H9 (cell line): ENCODE measurements at regions not wholly inside any gene's neighbourhood (a gene's known extent, or its start where the extent isn't known, plus 50 kb on each side); places are given as distances from the start of the nearest gene placed in this dataset.

ENCODE experiments used
- DNase-seq: peaks from one replicate; pipeline ENCODE4 v3.0.0-alpha.2; 2017
- H2AFZ ChIP-seq: one replicate; pipeline ENCODE4 v1.6.1; 2013; ENCODE audit warnings: mild to moderate bottlenecking, low read length, control low read depth, moderate library complexity
- H2AK5ac ChIP-seq: 2 replicates; pipeline ENCODE4 v1.6.1; 2013; ENCODE audit warnings: low read length, control low read depth, mixed read lengths; ENCODE audit not compliant: insufficient read length
- H2BK120ac ChIP-seq: one replicate; pipeline ENCODE4 v1.6.1; 2013; ENCODE audit warnings: low read depth, mild to moderate bottlenecking, low read length, control low read depth, inconsistent platforms; ENCODE audit not compliant: poor library complexity, severe bottlenecking
- H2BK12ac ChIP-seq: 2 replicates; pipeline ENCODE4 v1.6.1; 2013; ENCODE audit warnings: low read length, control low read depth, mixed read lengths, low read depth; ENCODE audit not compliant: insufficient read length
- H2BK15ac ChIP-seq: 2 replicates; pipeline ENCODE4 v1.6.1; 2013; ENCODE audit warnings: low read depth, low read length, control low read depth
- H2BK20ac ChIP-seq: one replicate; pipeline ENCODE4 v1.6.1; 2013; ENCODE audit warnings: low read depth, mild to moderate bottlenecking, low read length, control low read depth, inconsistent platforms; ENCODE audit not compliant: poor library complexity, severe bottlenecking
- H2BK5ac ChIP-seq: 2 replicates; pipeline ENCODE4 v1.6.1; 2013; ENCODE audit warnings: low read length, control low read depth, mixed read lengths; ENCODE audit not compliant: insufficient read length
- H3K14ac ChIP-seq: 2 replicates; pipeline ENCODE4 v1.6.1; 2013; ENCODE audit warnings: low read length, control low read depth; ENCODE audit not compliant: insufficient read depth
- H3K18ac ChIP-seq: 2 replicates; pipeline ENCODE4 v1.6.1; 2013; ENCODE audit warnings: low read depth, mild to moderate bottlenecking, mixed read lengths, low read length, control low read depth; ENCODE audit not compliant: insufficient read length
- H3K23ac ChIP-seq: 2 replicates; pipeline ENCODE4 v1.6.1; 2013; ENCODE audit warnings: low read length, control low read depth, mixed read lengths, low read depth; ENCODE audit not compliant: insufficient read length
- H3K23me2 ChIP-seq: 2 replicates; pipeline ENCODE4 v1.6.1; 2013; ENCODE audit warnings: low read depth, mild to moderate bottlenecking, mixed read lengths, low read length, control low read depth; ENCODE audit not compliant: insufficient read length, poor library complexity, severe bottlenecking
- H3K27ac ChIP-seq: 2 replicates; pipeline ENCODE4 v1.5.1; 2013; ENCODE audit warnings: low read length, control low read depth, mixed read lengths, low read depth; ENCODE audit not compliant: insufficient read length
- H3K27me3 ChIP-seq: 2 replicates; pipeline ENCODE4 v1.6.1; 2013; ENCODE audit warnings: low read length, control low read depth, inconsistent platforms; ENCODE audit not compliant: insufficient read depth
- H3K4ac ChIP-seq: 2 replicates; pipeline ENCODE4 v1.6.1; 2013; ENCODE audit warnings: low read depth, mild to moderate bottlenecking, control low read depth, inconsistent platforms, low read length, moderate library complexity
- H3K4me1 ChIP-seq: 2 replicates; pipeline ENCODE4 v1.6.1; 2013; ENCODE audit warnings: low read length, control low read depth, inconsistent platforms; ENCODE audit not compliant: insufficient read depth
- H3K4me2 ChIP-seq: 2 replicates; pipeline ENCODE4 v1.6.1; 2013; ENCODE audit warnings: low read length, control low read depth, mixed read lengths; ENCODE audit not compliant: insufficient read length, insufficient read depth
- H3K56ac ChIP-seq: 2 replicates; pipeline ENCODE4 v1.6.1; 2013; ENCODE audit warnings: low read depth, mild to moderate bottlenecking, mixed read lengths, low read length, control low read depth; ENCODE audit not compliant: insufficient read length
- H3K79me1 ChIP-seq: 2 replicates; pipeline ENCODE4 v1.6.1; 2013; ENCODE audit warnings: low read depth, mild to moderate bottlenecking, moderate library complexity, low read length, control low read depth, inconsistent platforms; ENCODE audit not compliant: insufficient read depth, poor library complexity, severe bottlenecking
- H3K79me2 ChIP-seq: 2 replicates; pipeline ENCODE4 v1.6.1; 2013; ENCODE audit warnings: low read length, control low read depth, inconsistent platforms; ENCODE audit not compliant: insufficient read depth
- H3K9ac ChIP-seq: 2 replicates; pipeline ENCODE4 v1.6.1; 2013; ENCODE audit warnings: low read length, control low read depth, mixed read lengths; ENCODE audit not compliant: insufficient read length; ENCODE audit errors: extremely low read depth
- H3K9me3 ChIP-seq: one replicate; pipeline ENCODE4 v1.6.1; 2013; ENCODE audit warnings: low read depth, low read length, inconsistent platforms; ENCODE audit not compliant: control insufficient read depth
- H3T11ph ChIP-seq: one replicate; pipeline ENCODE4 v1.6.1; 2013; ENCODE audit warnings: mild to moderate bottlenecking, low read length, control low read depth, inconsistent platforms
- H4K20me1 ChIP-seq: one replicate; pipeline ENCODE4 v1.6.1; 2013; ENCODE audit not compliant: control insufficient read depth, insufficient read length, insufficient read depth
- H4K5ac ChIP-seq: 2 replicates; pipeline ENCODE4 v1.6.1; 2013; ENCODE audit warnings: low read depth, mild to moderate bottlenecking, mixed read lengths, low read length, control low read depth; ENCODE audit not compliant: insufficient read length
- H4K8ac ChIP-seq: replicated peaks from 2 replicates; pipeline ENCODE4 v1.6.1; 2013; ENCODE audit warnings: low read length, control low read depth, mixed read lengths, low read depth; ENCODE audit not compliant: insufficient read length
- H4K91ac ChIP-seq: 2 replicates; pipeline ENCODE4 v1.6.1; 2013; ENCODE audit warnings: low read depth, mild to moderate bottlenecking, moderate library complexity, mixed read lengths, low read length, control low read depth; ENCODE audit not compliant: insufficient read length
- H3K27ac Mint-ChIP-seq, 3 experiments: 2 replicates in 2 of 3; 3 replicates in 1 of 3; pipeline ENCODE4 v1.8.0; 2020 to 2021; ENCODE audit warnings: mixed read lengths in 3 of 3, mild to moderate bottlenecking in 1 of 3, moderate library complexity in 1 of 3
- H3K27me3 Mint-ChIP-seq: 2 replicates; pipeline ENCODE4 v1.8.0; 2021; ENCODE audit warnings: low read depth, mild to moderate bottlenecking, moderate library complexity, mixed read lengths
- H3K36me3 Mint-ChIP-seq, 3 experiments: 2 replicates in 2 of 3; 3 replicates in 1 of 3; pipeline ENCODE4 v1.8.0; 2020 to 2021; ENCODE audit warnings: low read depth in 3 of 3, mixed read lengths in 3 of 3; ENCODE audit not compliant: insufficient read depth in 1 of 3
- H3K4me1 Mint-ChIP-seq, 2 experiments: 2 replicates each; pipeline ENCODE4 v1.8.0; 2020; ENCODE audit warnings: mixed read lengths in 2 of 2
- H3K4me3 Mint-ChIP-seq, 2 experiments: 2 replicates in 1 of 2; 3 replicates in 1 of 2; pipeline ENCODE4 v1.8.0; 2020 to 2021; ENCODE audit warnings: mild to moderate bottlenecking in 2 of 2, mixed read lengths in 2 of 2, moderate library complexity in 1 of 2
- H3K9me3 Mint-ChIP-seq, 2 experiments: 2 replicates in 1 of 2; 3 replicates in 1 of 2; pipeline ENCODE4 v1.8.0; 2020; ENCODE audit warnings: mild to moderate bottlenecking in 2 of 2, mixed read lengths in 2 of 2, moderate library complexity in 1 of 2
- WGBS: extraction: QIAGEN DNeasy Blood & Tissue Kit; methylation state at CpG from one replicate; pipeline ENCODE4 v1.1.7; 2013; ENCODE audit warnings: missing lambda C conversion rate, low lambda C conversion rate, mixed read lengths; ENCODE audit not compliant: insufficient read length; ENCODE audit errors: extremely low coverage; 5-methylcytosine and 5-hydroxymethylcytosine counted together
- TF ChIP-seq, protein P1 (sequence below): fragments of 200-600 bp; sonication (generic); conservative IDR thresholded peaks from 3 replicates; pipeline ENCODE4 v1.8.0; 2021; ENCODE audit warnings: antibody characterized with exemption, mild to moderate bottlenecking

- peaks cover 14% of the 10 kb centered on the region in 2 experiments for H3K4me1 Mint-ChIP-seq
- no peaks in the 10 kb centered on the region for H3K23me2 ChIP-seq
- no peak overlapping the region for H2AK5ac ChIP-seq
- no peaks in the 10 kb centered on the region; a peak in 1 of 5 replicates for H3K9me3 Mint-ChIP-seq
- no peak overlapping the region for H4K91ac ChIP-seq
- H3K27ac Mint-ChIP-seq: no peak overlapping the region
- no peak overlapping the region for H3K9ac ChIP-seq
- H3K9me3 ChIP-seq: no peaks in the 10 kb centered on the region
- no peak overlapping the region for H4K5ac ChIP-seq
- H3K4me3 Mint-ChIP-seq: no peak overlapping the region
- H3K27ac ChIP-seq: no peak overlapping the region
- no peak overlapping the region for H4K8ac ChIP-seq
- no CpG with 5 or more reads among the region's 3 CpGs for WGBS
- no peaks in the 10 kb centered on the region for H3K27me3 Mint-ChIP-seq
- H2AFZ ChIP-seq: no peak overlapping the region
- no peak overlapping the region for H2BK5ac ChIP-seq
- H4K20me1 ChIP-seq: no peaks in the 10 kb centered on the region
- H3K14ac ChIP-seq: no peak overlapping the region
- H2BK12ac ChIP-seq: no peak overlapping the region
- H3K36me3 Mint-ChIP-seq: no peaks in the 10 kb centered on the region; a peak in 1 of 7 replicates
- H3K27me3 ChIP-seq: no peaks in the 10 kb centered on the region
- H3K56ac ChIP-seq: no peak overlapping the region
- no peak overlapping the region for H3K18ac ChIP-seq
- no peak overlapping the region for H2BK15ac ChIP-seq
- H2BK120ac ChIP-seq: no peak overlapping the region
- no peak overlapping the region for H3K4me2 ChIP-seq
- no peak overlapping the region for H2BK20ac ChIP-seq
- peaks cover 4% of the 10 kb centered on the region; the same call in 1 of the 2 replicates for H3K4me1 ChIP-seq
- no peak overlapping the region for H3K4ac ChIP-seq
- no peak for DNase-seq
- H3K79me1 ChIP-seq: no peaks in the 10 kb centered on the region
- H3T11ph ChIP-seq: no peak overlapping the region
- TF ChIP-seq, protein P1, sequence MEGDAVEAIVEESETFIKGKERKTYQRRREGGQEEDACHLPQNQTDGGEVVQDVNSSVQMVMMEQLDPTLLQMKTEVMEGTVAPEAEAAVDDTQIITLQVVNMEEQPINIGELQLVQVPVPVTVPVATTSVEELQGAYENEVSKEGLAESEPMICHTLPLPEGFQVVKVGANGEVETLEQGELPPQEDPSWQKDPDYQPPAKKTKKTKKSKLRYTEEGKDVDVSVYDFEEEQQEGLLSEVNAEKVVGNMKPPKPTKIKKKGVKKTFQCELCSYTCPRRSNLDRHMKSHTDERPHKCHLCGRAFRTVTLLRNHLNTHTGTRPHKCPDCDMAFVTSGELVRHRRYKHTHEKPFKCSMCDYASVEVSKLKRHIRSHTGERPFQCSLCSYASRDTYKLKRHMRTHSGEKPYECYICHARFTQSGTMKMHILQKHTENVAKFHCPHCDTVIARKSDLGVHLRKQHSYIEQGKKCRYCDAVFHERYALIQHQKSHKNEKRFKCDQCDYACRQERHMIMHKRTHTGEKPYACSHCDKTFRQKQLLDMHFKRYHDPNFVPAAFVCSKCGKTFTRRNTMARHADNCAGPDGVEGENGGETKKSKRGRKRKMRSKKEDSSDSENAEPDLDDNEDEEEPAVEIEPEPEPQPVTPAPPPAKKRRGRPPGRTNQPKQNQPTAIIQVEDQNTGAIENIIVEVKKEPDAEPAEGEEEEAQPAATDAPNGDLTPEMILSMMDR: no peak
- no peaks in the 10 kb centered on the region for H3K79me2 ChIP-seq
- no peak overlapping the region for H3K23ac ChIP-seq
Measured at GRCh38 chr22:48786679-48786996, 1041.0 kb downstream of the BRD1 start.
